ENCODE measurements at regions not wholly inside any gene's neighbourhood (a gene's known extent, or its start where the extent isn't known, plus 50 kb on each side); places are given as distances from the start of the nearest gene placed in this dataset.
"Not testable (repeated sequence)": the region's sequence is repeated elsewhere in the genome, so short reads cannot be mapped to it uniquely, and the experiment has no call there.

DNA sequence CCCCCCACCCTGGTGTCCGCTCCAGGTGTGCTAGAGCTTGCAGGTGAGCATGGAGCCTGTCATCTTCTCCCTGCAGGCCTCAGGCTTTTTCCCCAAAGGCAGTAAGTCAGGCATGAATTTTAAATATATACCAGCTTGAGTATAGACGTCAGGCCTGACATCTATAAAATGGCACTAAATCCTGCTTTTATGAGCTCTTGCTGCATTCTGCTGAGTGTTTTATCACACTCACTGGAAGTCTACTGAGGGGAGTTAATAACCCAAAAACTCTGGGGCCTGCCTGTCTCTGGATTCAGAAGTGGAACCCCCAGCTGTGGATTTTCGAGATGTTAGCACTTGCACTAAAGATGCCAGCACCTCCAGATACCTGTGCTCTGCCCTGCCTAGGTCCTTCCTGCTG, 133.4 kb upstream of the TOP1 start:
- no peak for DNase-seq

- no peak for DNase-seq
Observed at GRCh38 chr20:40896814-40897700, 131.6 kb upstream of the TOP1 start.

DNA sequence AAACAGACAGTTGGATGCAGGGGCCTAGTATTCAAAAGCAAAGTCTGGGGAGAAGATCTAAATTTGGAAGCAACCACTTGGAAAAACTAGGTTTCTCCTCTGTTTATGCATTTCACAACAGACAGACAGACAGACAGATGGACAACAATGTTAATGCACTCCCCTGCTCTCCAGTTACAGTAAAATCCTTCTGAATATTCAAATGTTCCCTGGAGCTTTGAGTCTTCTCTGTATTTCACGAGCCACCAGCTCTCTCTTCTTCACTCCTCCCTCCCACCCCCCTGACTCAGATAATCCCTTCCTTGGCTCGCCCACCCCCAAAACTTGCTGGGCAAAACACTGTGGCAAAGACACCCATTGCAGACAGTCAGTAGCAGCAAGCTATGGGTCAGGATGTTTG, 129.3 kb upstream of the TOP1 start:
- DNase-seq = no peak

- no peak for DNase-seq
Observed at GRCh38 chr20:40900666-40901215, 127.9 kb upstream of the TOP1 start.

DNA sequence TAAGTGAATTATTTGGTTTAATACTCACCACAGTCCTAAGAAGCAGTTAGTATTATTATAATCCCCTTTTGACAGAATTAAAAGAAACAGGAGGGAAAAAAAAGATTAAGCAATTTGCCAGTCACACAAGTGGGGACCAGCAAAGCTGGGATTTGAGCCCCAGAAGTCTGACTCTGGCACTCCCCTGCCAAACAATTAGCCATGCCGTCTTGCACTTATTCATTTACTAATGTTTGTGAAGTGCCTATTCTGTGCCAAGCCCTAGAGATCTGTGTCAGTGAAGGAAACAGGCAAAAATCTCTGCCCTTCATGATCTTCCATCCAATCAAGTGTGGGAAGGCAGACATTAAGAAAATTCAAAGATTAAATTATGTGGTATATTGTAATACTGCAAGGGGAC, 126.0 kb upstream of the TOP1 start:
- DNase-seq = no peak

DNA sequence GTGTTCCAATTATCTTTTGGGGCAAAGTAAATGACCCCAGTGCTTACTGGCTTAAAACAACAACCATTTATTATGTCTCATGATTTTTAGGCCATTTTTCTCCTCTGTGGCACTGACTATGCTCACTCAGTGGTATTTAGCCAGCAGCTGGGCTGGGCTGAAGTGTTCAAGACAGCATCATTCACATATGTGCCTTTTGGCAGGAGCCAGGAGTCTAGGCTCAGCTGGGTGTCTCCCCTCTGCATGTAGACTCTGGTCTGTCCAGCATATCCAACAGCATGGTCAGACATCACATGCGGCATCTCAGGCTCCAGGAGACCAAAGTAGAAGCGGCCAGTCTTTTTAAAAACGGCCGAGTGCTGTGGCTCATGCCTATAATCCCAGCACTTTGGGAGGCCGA, 120.3 kb upstream of the TOP1 start:
- no peak for DNase-seq

- not testable (repeated sequence) for DNase-seq
Observed at GRCh38 chr20:40909489-40909888, 119.1 kb upstream of the TOP1 start.

DNA sequence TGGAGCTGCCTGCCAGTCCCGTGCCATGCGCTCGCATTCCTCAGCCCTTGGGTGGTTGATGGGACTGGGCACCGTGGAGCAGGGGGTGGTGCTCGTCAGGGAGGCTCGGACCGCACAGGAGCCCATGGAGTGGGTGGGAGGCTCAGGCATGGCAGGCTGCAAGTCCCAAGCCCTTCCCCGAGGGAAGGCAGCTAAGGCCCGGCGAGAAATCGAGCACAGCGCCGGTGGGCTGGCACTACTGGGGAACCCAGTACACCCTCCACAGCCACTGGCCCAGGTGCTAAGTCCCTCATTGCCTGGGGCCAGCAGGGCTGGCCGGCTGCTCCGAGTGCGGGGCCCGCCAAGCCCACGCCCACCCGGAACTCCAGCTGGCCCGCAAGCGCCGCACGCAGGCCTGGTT, 118.2 kb upstream of the TOP1 start:
- DNase-seq = not testable (repeated sequence)

DNA sequence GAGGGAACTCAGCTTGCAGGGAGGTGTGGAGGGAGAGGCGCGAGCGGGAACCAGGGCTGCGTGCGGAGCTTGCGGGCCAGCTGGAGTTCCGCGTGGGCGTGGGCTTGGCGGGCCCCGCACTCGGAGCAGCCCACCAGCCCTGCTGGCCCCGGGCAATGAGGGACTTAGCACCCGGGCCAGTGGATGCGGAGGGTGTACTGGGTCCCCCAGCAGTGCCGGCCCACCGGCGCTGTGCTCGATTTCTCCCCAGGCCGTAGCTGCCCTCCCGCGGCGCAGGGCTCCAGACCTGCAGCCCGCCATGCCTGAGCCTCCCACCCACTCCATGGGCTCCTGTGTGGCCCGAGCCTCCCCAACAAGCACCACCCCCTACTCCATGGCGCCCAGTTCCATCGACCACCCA, 117.5 kb upstream of the TOP1 start:
- not testable (repeated sequence) for DNase-seq

DNA sequence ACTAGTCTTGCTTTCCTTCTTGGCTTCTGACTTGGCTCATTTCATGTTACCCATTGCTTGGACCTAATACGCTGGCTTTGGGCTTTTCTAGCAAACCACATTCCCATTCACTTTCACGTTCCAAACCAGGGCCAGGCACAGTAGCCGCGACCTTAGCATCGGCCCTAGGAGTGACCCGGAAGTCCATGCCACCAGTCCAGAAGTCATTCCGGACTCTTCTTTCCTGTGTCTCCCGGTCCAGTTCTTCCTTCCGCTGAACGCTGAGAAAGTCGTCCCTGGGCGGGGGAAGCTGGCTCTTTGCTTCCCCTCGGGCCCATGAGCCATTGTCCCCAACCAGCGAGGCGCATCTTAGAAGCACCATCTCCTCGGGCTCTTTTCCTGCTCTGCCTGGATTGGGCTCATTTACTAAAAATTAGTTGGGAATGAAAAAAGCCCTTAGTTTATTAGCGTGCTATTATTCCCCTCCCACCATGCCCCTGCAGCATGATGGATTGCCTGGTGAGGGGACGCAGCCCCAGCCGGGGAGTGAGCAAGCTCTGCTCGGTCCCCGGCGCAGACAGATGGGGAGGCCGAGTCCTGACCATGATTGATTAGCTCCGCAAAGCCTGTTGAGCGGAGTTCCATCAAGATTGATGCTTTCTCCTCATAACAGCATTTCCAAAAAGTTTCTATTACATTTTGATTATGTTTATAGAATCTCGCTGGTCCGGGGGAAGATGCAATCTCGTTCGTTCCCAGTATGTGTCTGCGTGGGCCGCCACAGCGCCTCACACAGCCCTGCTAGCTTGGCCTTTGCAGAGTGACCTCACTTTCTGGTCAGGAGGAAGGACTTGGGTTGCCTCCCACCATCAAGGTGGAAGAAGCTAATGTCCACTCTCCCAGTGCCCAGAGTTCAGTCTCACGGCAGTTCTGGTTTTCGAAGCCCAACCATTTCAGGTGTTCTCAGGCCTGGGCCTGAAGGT, 115.1 kb upstream of the TOP1 start:
- DNase-seq = no peak

DNA sequence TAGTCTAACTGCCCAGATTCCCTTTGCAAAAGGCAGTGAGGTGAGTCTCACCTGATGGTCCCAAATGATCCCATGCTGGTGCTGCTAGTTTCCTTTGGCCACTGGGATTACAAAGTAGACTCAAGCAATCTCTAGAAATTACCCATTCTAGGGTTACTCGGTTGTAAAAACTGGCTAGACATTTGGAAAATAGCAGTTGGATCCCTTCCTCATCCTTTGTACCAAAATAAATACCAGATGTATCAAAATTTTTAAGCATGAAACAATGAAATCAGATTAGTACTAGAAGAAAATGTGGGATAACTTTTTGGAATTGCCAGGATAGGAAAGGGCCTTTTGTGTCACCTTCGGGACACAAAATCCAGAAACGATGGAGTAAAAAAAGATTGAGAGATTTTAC, 112.9 kb upstream of the TOP1 start:
- no peak for DNase-seq

GRCh38 chr20:40916276-40916675, 112.3 kb upstream of the TOP1 start:
- DNase-seq = no peak

- no peak for DNase-seq
Observed at GRCh38 chr20:40920291-40920690, 108.3 kb upstream of the TOP1 start.

DNA sequence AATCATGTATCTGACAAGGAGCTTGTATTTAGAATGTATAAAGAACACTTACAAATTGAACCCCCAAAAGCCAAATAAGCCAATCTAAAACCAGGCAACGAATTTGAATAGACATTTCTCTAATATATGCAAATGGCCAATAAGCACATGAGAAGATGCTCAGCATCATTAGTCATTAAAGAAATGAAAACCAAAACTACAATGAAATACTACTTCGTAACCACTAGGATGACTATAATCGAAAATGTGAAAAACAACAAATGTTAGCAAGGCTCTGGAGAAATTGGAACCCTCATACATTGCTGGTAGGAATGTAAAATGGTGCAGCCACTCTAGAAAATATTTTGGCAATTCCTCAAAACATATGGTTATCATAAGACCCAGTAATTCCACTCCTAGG, 105.8 kb upstream of the TOP1 start:
- DNase-seq = no peak

GRCh38 chr20:40925829-40926510, 102.7 kb upstream of the TOP1 start:
- DNase-seq = no peak

- DNase-seq = no peak
Observed at GRCh38 chr20:40926928-40927327, 101.7 kb upstream of the TOP1 start.

GRCh38 chr20:40930561-40930960, 98.1 kb upstream of the TOP1 start:
- DNase-seq = no peak

- DNase-seq = no peak
Observed at GRCh38 chr20:40931410-40932044, 97.1 kb upstream of the TOP1 start.

GRCh38 chr20:40932436-40932835, 96.2 kb upstream of the TOP1 start:
- DNase-seq = no peak

- no peak for DNase-seq
Observed at GRCh38 chr20:40933758-40934157, 94.9 kb upstream of the TOP1 start.

DNA sequence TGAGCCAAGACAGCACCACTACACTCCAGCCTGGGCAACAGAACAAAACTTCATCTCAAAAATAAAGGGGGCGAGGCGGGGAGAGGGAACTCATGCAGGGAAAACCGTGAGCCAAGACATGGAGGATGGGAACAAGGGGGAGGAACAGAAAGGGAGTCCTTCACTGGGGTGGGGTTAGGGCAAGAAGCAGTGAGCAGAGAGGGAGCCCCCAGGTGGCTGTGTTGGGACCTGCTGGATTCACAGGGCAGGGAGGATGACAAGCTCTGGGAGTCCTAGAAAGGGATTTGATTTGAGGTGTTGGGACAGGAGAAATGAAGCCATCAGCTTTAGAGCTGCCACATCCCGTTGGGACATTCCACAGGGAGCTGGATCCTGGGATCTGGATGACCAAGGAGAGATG, 90.6 kb upstream of the TOP1 start:
- no peak for DNase-seq

GRCh38 chr20:40939667-40940066, 89.0 kb upstream of the TOP1 start:
- DNase-seq = no peak

All from NK-92 treated with Interleukin-12 subunit alpha and Interleukin-12 subunit beta, amount 100 ng/mL, for 24 hours (cell line).